ENCODE measurements at regions not wholly inside any gene's neighbourhood (a gene's known extent, or its start where the extent isn't known, plus 50 kb on each side); places are given as distances from the start of the nearest gene placed in this dataset.
"Not testable (repeated sequence)": the region's sequence is repeated elsewhere in the genome, so short reads cannot be mapped to it uniquely, and the experiment has no call there.

DNA sequence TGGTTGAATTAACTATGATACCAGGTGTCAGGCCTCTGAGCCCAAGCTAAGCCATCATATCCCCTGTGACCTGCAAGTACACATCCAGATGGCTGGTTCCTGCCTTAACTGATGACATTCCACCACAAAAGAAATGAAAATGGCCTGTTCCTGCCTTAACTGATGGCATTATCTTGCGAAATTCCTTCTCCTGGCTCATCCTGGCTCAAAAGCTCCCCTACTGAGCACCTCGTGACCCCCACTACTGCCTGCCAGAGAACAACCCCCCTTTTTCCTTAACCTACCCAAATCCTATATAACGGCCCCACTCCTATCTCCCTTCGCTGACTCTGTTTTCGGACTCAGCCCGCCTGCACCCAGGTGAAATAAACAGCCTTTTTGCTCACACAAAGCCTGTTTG, 1671.4 kb downstream of the C4orf33 start:
- H3K4ac ChIP-seq (ENCODE audit: low read depth, low read length); H3K9me3 ChIP-seq (ENCODE audit: insufficient read depth, low read depth, low read length); H3K79me2 ChIP-seq (ENCODE audit: control insufficient read depth, insufficient read depth, low read length, poor library complexity); DNase-seq; H3K36me3 ChIP-seq (ENCODE audit: control insufficient read depth in 1 of 2, insufficient read depth in 2 of 2, low read length in 2 of 2); H3K79me1 ChIP-seq (ENCODE audit: low read length); H3K18ac ChIP-seq (ENCODE audit: low read length); H2BK120ac ChIP-seq (ENCODE audit: insufficient read depth, low read length, poor library complexity); H3K9ac ChIP-seq (ENCODE audit: low read length); H2BK5ac ChIP-seq (ENCODE audit: low read depth, low read length, poor library complexity); H3K23ac ChIP-seq (ENCODE audit: low read length); H3K27me3 ChIP-seq (ENCODE audit: insufficient read depth, low read length); H3K4me3 ChIP-seq (ENCODE audit: low read depth, low read length); H2AFZ ChIP-seq (ENCODE audit: insufficient read depth, low read length, poor library complexity); H4K12ac ChIP-seq (ENCODE audit: low read depth, low read length); H4K91ac ChIP-seq (ENCODE audit: low read depth, low read length); H2AK5ac ChIP-seq (ENCODE audit: low read length); H2BK12ac ChIP-seq (ENCODE audit: low read length); H4K8ac ChIP-seq (ENCODE audit: low read depth, low read length); H3K4me2 ChIP-seq (ENCODE audit: low read length); H3K27ac ChIP-seq (ENCODE audit: low read depth, low read length); H3K4me1 ChIP-seq (ENCODE audit: control insufficient read depth in 1 of 2, insufficient read depth in 2 of 2, low read length in 2 of 2); H3K14ac ChIP-seq (ENCODE audit: low read length): not testable (repeated sequence)
- WGBS (ENCODE audit: extremely low coverage, insufficient coverage, insufficient read length): no CpG with 5 or more reads among the region's 6 CpGs

DNA sequence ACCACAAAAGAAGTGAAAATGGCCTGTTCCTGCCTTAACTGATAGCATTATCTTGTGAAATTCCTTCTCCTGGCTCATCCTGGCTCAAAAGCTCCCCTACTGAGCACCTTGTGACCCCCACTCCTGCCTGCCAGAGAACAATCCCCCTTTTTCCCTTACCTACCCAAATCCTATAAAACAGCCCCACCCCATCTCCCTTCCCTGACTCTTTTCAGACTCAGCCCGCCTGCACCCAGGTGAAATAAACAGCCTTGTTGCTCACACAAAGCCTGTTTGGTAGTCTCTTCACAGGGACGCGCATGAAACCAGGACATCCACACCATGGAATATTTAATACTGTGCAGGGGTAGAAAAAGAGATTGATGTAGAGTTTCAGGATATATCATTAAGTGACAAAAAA, 1677.0 kb downstream of the C4orf33 start:
- H4K8ac ChIP-seq (ENCODE audit: low read depth, low read length); H3K4me2 ChIP-seq (ENCODE audit: low read length); H3K4me1 ChIP-seq (ENCODE audit: control insufficient read depth in 1 of 2, insufficient read depth in 2 of 2, low read length in 2 of 2); H4K91ac ChIP-seq (ENCODE audit: low read depth, low read length); H3K4ac ChIP-seq (ENCODE audit: low read depth, low read length); H4K12ac ChIP-seq (ENCODE audit: low read depth, low read length); H2AK5ac ChIP-seq (ENCODE audit: low read length); H3K4me3 ChIP-seq (ENCODE audit: low read depth, low read length); DNase-seq; H3K79me2 ChIP-seq (ENCODE audit: control insufficient read depth, insufficient read depth, low read length, poor library complexity); H3K27ac ChIP-seq (ENCODE audit: low read depth, low read length); H2BK5ac ChIP-seq (ENCODE audit: low read depth, low read length, poor library complexity); H3K23ac ChIP-seq (ENCODE audit: low read length); H3K9ac ChIP-seq (ENCODE audit: low read length); H3K9me3 ChIP-seq (ENCODE audit: insufficient read depth, low read depth, low read length); H2BK12ac ChIP-seq (ENCODE audit: low read length); H3K18ac ChIP-seq (ENCODE audit: low read length); H3K27me3 ChIP-seq (ENCODE audit: insufficient read depth, low read length); H3K36me3 ChIP-seq (ENCODE audit: control insufficient read depth in 1 of 2, insufficient read depth in 2 of 2, low read length in 2 of 2); H2AFZ ChIP-seq (ENCODE audit: insufficient read depth, low read length, poor library complexity); H3K14ac ChIP-seq (ENCODE audit: low read length); H3K79me1 ChIP-seq (ENCODE audit: low read length); H2BK120ac ChIP-seq (ENCODE audit: insufficient read depth, low read length, poor library complexity): not testable (repeated sequence)
- no CpG with 5 or more reads among the region's 3 CpGs for WGBS (ENCODE audit: extremely low coverage, insufficient coverage, insufficient read length)

GRCh38 chr4:130808492-130808891, 1712.5 kb downstream of the C4orf33 start:
- H3K79me1 ChIP-seq (ENCODE audit: low read length): no peaks in the 10 kb centered on the region
- H3K79me2 ChIP-seq (ENCODE audit: control insufficient read depth, insufficient read depth, low read length, poor library complexity): no peaks in the 10 kb centered on the region
- no peaks in the 10 kb centered on the region for H3K27me3 ChIP-seq (ENCODE audit: insufficient read depth, low read length)
- H4K8ac ChIP-seq (ENCODE audit: low read depth, low read length): no peak overlapping the region
- H3K9me3 ChIP-seq (ENCODE audit: insufficient read depth, low read depth, low read length): peaks cover 2% of the 10 kb centered on the region
- no peak overlapping the region for H2BK5ac ChIP-seq (ENCODE audit: low read depth, low read length, poor library complexity)
- H3K36me3 ChIP-seq (ENCODE audit: control insufficient read depth in 1 of 2, insufficient read depth in 2 of 2, low read length in 2 of 2): no peaks in the 10 kb centered on the region
- no peak overlapping the region for H3K9ac ChIP-seq (ENCODE audit: low read length)
- peak in 1 of 2 donors; percentile 28 for DNase-seq
- no CpG with 5 or more reads among the region's 3 CpGs for WGBS (ENCODE audit: extremely low coverage, insufficient coverage, insufficient read length)
- no peak overlapping the region for H2BK120ac ChIP-seq (ENCODE audit: insufficient read depth, low read length, poor library complexity)
- H2BK12ac ChIP-seq (ENCODE audit: low read length): no peak overlapping the region
- no peak overlapping the region for H4K12ac ChIP-seq (ENCODE audit: low read depth, low read length)
- H3K4me3 ChIP-seq (ENCODE audit: low read depth, low read length): no peak overlapping the region
- no peak overlapping the region for H2AK5ac ChIP-seq (ENCODE audit: low read length)
- H3K14ac ChIP-seq (ENCODE audit: low read length): no peak overlapping the region
- no peak overlapping the region for H3K23ac ChIP-seq (ENCODE audit: low read length)
- H3K18ac ChIP-seq (ENCODE audit: low read length): no peak overlapping the region
- no peak overlapping the region for H4K91ac ChIP-seq (ENCODE audit: low read depth, low read length)
- no peak overlapping the region for H3K27ac ChIP-seq (ENCODE audit: low read depth, low read length)
- no peak overlapping the region for H2AFZ ChIP-seq (ENCODE audit: insufficient read depth, low read length, poor library complexity)
- no peaks in the 10 kb centered on the region for H3K4me1 ChIP-seq (ENCODE audit: control insufficient read depth in 1 of 2, insufficient read depth in 2 of 2, low read length in 2 of 2)
- H3K4me2 ChIP-seq (ENCODE audit: low read length): no peak overlapping the region
- H3K4ac ChIP-seq (ENCODE audit: low read depth, low read length): no peak overlapping the region

DNA sequence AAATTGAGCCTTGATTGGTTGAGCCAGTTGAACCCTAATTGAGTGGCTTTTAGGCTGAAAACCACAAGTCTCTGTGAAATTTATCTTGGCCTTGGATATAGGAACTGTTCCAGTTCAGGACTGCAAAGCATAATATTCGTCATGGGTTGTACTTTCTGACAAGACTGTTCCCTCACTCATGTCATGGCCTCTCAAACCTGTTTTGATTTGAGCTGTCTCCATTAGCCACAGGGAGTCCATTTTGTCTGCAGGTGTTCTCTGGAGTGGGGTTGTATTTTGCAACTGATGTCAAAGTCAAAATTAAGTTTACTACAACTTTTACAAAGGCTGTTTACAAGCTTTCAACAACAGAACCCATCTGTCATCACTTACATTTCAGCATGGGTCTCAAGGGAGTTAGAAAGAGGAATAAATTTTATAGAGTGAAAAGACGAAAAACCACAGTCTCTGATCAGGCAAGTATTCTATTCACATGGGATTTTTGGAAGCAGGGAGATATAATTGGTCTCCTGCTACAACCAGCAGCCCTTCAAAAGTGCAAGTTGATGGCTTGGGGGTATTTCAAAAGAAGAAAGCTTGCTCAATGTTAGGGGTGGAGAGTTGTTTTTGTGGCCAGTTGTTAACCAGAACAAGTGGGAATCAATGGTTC, 1716.3 kb downstream of the C4orf33 start:
- no peak overlapping the region for H4K91ac ChIP-seq (ENCODE audit: low read depth, low read length)
- H2BK5ac ChIP-seq (ENCODE audit: low read depth, low read length, poor library complexity): no peak overlapping the region
- no peak overlapping the region for H3K18ac ChIP-seq (ENCODE audit: low read length)
- H2BK120ac ChIP-seq (ENCODE audit: insufficient read depth, low read length, poor library complexity): no peak overlapping the region
- no peak overlapping the region for H3K4me2 ChIP-seq (ENCODE audit: low read length)
- no peaks in the 10 kb centered on the region for H3K9me3 ChIP-seq (ENCODE audit: insufficient read depth, low read depth, low read length)
- H3K27ac ChIP-seq (ENCODE audit: low read depth, low read length): no peak overlapping the region
- H3K23ac ChIP-seq (ENCODE audit: low read length): no peak overlapping the region
- H2BK12ac ChIP-seq (ENCODE audit: low read length): no peak overlapping the region
- WGBS (ENCODE audit: extremely low coverage, insufficient coverage, insufficient read length): no CpG with 5 or more reads among the region's 2 CpGs
- H3K9ac ChIP-seq (ENCODE audit: low read length): no peak overlapping the region
- H3K4ac ChIP-seq (ENCODE audit: low read depth, low read length): no peak overlapping the region
- H2AK5ac ChIP-seq (ENCODE audit: low read length): no peak overlapping the region
- no peaks in the 10 kb centered on the region for H3K4me1 ChIP-seq (ENCODE audit: control insufficient read depth in 1 of 2, insufficient read depth in 2 of 2, low read length in 2 of 2)
- no peaks in the 10 kb centered on the region for H3K79me2 ChIP-seq (ENCODE audit: control insufficient read depth, insufficient read depth, low read length, poor library complexity)
- no peak overlapping the region for H3K4me3 ChIP-seq (ENCODE audit: low read depth, low read length)
- no peaks in the 10 kb centered on the region for H3K36me3 ChIP-seq (ENCODE audit: control insufficient read depth in 1 of 2, insufficient read depth in 2 of 2, low read length in 2 of 2)
- no peak for DNase-seq
- H3K14ac ChIP-seq (ENCODE audit: low read length): no peak overlapping the region
- H4K12ac ChIP-seq (ENCODE audit: low read depth, low read length): no peak overlapping the region
- no peaks in the 10 kb centered on the region for H3K79me1 ChIP-seq (ENCODE audit: low read length)
- H4K8ac ChIP-seq (ENCODE audit: low read depth, low read length): no peak overlapping the region
- H3K27me3 ChIP-seq (ENCODE audit: insufficient read depth, low read length): no peaks in the 10 kb centered on the region
- no peak overlapping the region for H2AFZ ChIP-seq (ENCODE audit: insufficient read depth, low read length, poor library complexity)
